MM.1S (cell line): ENCODE measurements at regions not wholly inside any gene's neighbourhood (a gene's known extent, or its start where the extent isn't known, plus 50 kb on each side); places are given as distances from the start of the nearest gene placed in this dataset.

Source experiments
- DNase-seq: peaks from one replicate; pipeline ENCODE4 v3.0.0-alpha.2; 2015
- H2AFZ ChIP-seq: fragments of 300-600 bp; sonication (generic); 2 replicates; pipeline ENCODE4 v1.6.0; 2016; ENCODE audit warnings: antibody characterized with exemption, low read length
- H3F3A ChIP-seq: fragments of 300-600 bp; sonication (generic); 2 replicates; pipeline ENCODE4 v1.6.1; 2016; ENCODE audit warnings: mild to moderate bottlenecking, antibody characterized with exemption, low read length, moderate library complexity, mixed read lengths; ENCODE audit not compliant: insufficient read depth
- H3K27ac ChIP-seq: fragments of 300-600 bp; sonication (generic); 2 replicates; pipeline ENCODE4 v1.5.1; 2016; ENCODE audit warnings: mild to moderate bottlenecking, low read length
- H3K27me3 ChIP-seq: fragments of 300-600 bp; sonication (generic); replicated peaks from 2 replicates; pipeline ENCODE4 v1.6.0; 2016; ENCODE audit warnings: low read length; ENCODE audit not compliant: insufficient read depth
- H3K36me3 ChIP-seq: fragments of 300-600 bp; sonication (generic); replicated peaks from 2 replicates; pipeline ENCODE4 v1.6.1; 2016; ENCODE audit warnings: mild to moderate bottlenecking, low read length, mixed read lengths; ENCODE audit not compliant: insufficient read depth
- H3K4me1 ChIP-seq: fragments of 300-600 bp; sonication (generic); 2 replicates; pipeline ENCODE4 v1.6.1; 2016; ENCODE audit warnings: low read length, mixed read lengths
- H3K4me2 ChIP-seq: fragments of 300-600 bp; sonication (generic); 2 replicates; pipeline ENCODE4 v1.6.0; 2016; ENCODE audit warnings: low read depth, low read length
- H3K4me3 ChIP-seq: fragments of 300-600 bp; sonication (generic); 2 replicates; pipeline ENCODE4 v1.5.1; 2016; ENCODE audit warnings: low read length, mixed read lengths
- H3K79me2 ChIP-seq: fragments of 300-600 bp; sonication (generic); 2 replicates; pipeline ENCODE4 v1.6.1; 2016; ENCODE audit warnings: mixed run types, low read length, mixed read lengths
- H3K9ac ChIP-seq: fragments of 300-600 bp; sonication (generic); 2 replicates; pipeline ENCODE4 v1.6.1; 2016; ENCODE audit warnings: low read length, mixed read lengths
- H3K9me2 ChIP-seq: fragments of 300-600 bp; sonication (generic); replicated peaks from 2 replicates; pipeline ENCODE4 v1.6.1; 2016; ENCODE audit warnings: mild to moderate bottlenecking, low read length, mixed read lengths; ENCODE audit not compliant: insufficient read depth
- H3K9me3 ChIP-seq: fragments of 300-600 bp; sonication (generic); replicated peaks from 2 replicates; pipeline ENCODE4 v1.6.1; 2016; ENCODE audit warnings: mild to moderate bottlenecking, low read length, mixed read lengths; ENCODE audit not compliant: insufficient read depth
- H4K20me1 ChIP-seq: fragments of 300-600 bp; sonication (generic); 2 replicates; pipeline ENCODE4 v1.6.1; 2016; ENCODE audit warnings: mild to moderate bottlenecking, low read length, moderate library complexity, mixed read lengths; ENCODE audit not compliant: insufficient read depth
- CTCF ChIP-seq: fragments of 300-600 bp; sonication (generic); IDR thresholded peaks from 2 replicates; pipeline ENCODE4 v1.5.1; 2016; ENCODE audit warnings: antibody characterized with exemption, low read length, mixed read lengths
- EZH2 ChIP-seq: fragments of 300-600 bp; sonication (generic); optimal IDR thresholded peaks from 2 replicates; pipeline ENCODE3; 2017; ENCODE audit warnings: low read depth, mild to moderate bottlenecking, antibody characterized with exemption, low read length, mixed read lengths
- EZH2phosphoT487 ChIP-seq: fragments of 300-600 bp; sonication (generic); IDR thresholded peaks from 2 replicates; pipeline ENCODE4 v1.6.1; 2018; ENCODE audit warnings: antibody characterized with exemption, low read length

DNA sequence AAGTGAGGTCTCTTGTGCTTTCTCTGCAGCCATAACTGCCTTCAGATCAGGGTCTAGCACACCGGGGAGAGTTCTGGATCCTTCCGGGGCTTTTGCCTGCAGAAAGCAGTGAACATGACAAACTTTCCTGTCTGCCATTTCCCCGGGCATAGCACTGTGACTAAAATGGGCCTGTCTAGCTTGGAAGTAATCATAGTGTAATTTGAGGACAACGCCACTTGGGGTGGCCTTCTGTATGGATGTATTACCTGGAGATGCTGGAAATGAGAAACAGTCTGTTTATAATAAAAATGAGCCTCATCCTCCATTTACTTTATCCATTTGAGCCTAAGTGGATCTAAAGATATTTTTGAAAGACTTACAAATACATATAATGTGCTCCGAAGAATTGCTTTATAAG lies 453.7 kb downstream of the VRK1 start:
- H3K9me2 ChIP-seq: no peaks in the 10 kb centered on the region

DNA sequence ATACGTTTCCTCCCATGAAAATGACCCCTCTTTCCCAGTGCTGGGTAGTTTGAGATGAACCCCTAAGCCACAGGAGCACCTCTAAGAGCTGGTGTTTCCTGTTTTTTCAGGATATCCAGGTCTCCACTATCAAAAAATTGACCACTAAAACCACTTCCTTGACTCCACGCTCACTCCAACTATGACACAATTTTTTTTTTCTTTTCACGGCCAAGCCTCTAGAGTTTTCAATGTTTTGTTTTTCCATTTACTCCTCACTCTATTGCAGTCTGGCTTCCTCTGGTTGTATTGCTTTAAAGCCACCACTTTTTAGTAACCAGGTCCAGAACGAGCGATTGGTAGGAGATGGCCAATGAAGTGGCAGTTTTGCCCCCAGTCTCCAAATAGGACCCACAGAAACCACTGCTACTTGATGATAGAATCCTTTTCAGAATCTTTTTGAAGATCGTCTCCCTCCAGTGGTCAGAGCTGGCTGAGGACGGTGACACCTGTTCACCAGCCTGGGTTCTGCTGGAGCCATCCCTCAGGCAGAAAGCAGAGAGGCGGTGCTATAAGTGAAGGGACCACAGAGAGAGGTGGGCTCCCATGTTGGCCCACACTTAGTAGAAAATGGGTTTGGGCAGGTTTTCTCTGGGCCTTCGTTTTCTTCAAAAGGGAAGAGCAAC lies 454.4 kb downstream of the VRK1 start:
- Histone ChIP-seq H3K4me2 (no peak overlapping the region), H3K9me3 (no peaks in the 10 kb centered on the region), H3K36me3 (no peaks in the 10 kb centered on the region), H3K4me1 (no peaks in the 10 kb centered on the region), H3K27ac (no peak overlapping the region), H4K20me1 (no peaks in the 10 kb centered on the region), H3K79me2 (no peaks in the 10 kb centered on the region), H3K9me2 (no peaks in the 10 kb centered on the region), H3K4me3 (no peak overlapping the region), H3K27me3 (no peaks in the 10 kb centered on the region), H2AFZ (no peak overlapping the region), H3K9ac (no peak overlapping the region), H3F3A (no peaks in the 10 kb centered on the region)
- DNase-seq: no peak
- TF ChIP-seq EZH2 (no peak), EZH2phosphoT487 (no peak), CTCF (no peak)

More for the DNA sequence above, 453.7 kb downstream of the VRK1 start:
- H3K9ac ChIP-seq: no peak overlapping the region
- no peak overlapping the region for H2AFZ ChIP-seq
- no peaks in the 10 kb centered on the region for H3F3A ChIP-seq
- no peak for DNase-seq
- H3K36me3 ChIP-seq: no peaks in the 10 kb centered on the region
- H3K27me3 ChIP-seq: no peaks in the 10 kb centered on the region
- H3K9me3 ChIP-seq: no peaks in the 10 kb centered on the region
- no peaks in the 10 kb centered on the region for H3K4me1 ChIP-seq
- H3K27ac ChIP-seq: no peak overlapping the region
- H3K4me2 ChIP-seq: no peak overlapping the region
- H3K4me3 ChIP-seq: no peak overlapping the region
- TF ChIP-seq CTCF (no peak), EZH2 (no peak), EZH2phosphoT487 (no peak)
- H3K79me2 ChIP-seq: no peaks in the 10 kb centered on the region
- H4K20me1 ChIP-seq: no peaks in the 10 kb centered on the region

DNA sequence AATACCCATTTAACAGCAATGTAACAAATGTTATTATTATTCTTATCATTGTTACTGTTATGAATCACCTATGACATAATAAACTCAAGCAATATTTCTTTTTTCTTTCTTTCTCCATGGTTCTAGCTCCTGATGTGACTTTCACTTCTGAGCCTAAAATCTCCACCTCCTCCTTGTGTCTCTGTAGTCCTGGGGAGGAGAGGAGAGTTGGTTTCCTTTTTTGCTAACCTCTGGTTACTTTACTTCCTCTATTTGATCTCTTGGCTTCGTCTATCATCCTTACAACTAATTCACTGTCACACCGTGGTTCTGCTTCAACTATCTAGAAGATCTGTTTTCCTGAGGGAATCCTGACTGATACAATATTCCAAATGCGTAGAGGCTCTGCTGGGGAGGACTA lies 456.6 kb downstream of the VRK1 start:
- H3K9me2 ChIP-seq: no peaks in the 10 kb centered on the region
- no peak overlapping the region for H3K9ac ChIP-seq
- no peak for DNase-seq
- H3K4me1 ChIP-seq: no peaks in the 10 kb centered on the region
- no peaks in the 10 kb centered on the region for H3K9me3 ChIP-seq
- H3K79me2 ChIP-seq: no peaks in the 10 kb centered on the region
- H3F3A ChIP-seq: no peaks in the 10 kb centered on the region
- H3K4me2 ChIP-seq: no peak overlapping the region
- H2AFZ ChIP-seq: no peak overlapping the region
- H3K27ac ChIP-seq: no peak overlapping the region
- H3K27me3 ChIP-seq: no peaks in the 10 kb centered on the region
- no peaks in the 10 kb centered on the region for H4K20me1 ChIP-seq
- no peaks in the 10 kb centered on the region for H3K36me3 ChIP-seq
- no peak overlapping the region for H3K4me3 ChIP-seq
- TF ChIP-seq EZH2phosphoT487 (no peak), CTCF (no peak), EZH2 (no peak)
